Mucosa of gallbladder (tissue), 1 donor: ENCODE measurements at regions not wholly inside any gene's neighbourhood (a gene's known extent, or its start where the extent isn't known, plus 50 kb on each side); places are given as distances from the start of the nearest gene placed in this dataset.

Source experiments
- DNase-seq: peaks from one replicate; pipeline ENCODE4 v3.0.0-alpha.2; 2020; ENCODE audit warnings: low spot score
- donor health status: DM: no; HTN: no; CAD: no.

GRCh38 chr3:189557824-189558223 is 73.4 kb upstream of the TP63 start:
- DNase-seq: no peak

- DNase-seq: no peak
These were observed 69.9 kb upstream of the TP63 start for GRCh38 chr3:189561256-189561655.

DNA sequence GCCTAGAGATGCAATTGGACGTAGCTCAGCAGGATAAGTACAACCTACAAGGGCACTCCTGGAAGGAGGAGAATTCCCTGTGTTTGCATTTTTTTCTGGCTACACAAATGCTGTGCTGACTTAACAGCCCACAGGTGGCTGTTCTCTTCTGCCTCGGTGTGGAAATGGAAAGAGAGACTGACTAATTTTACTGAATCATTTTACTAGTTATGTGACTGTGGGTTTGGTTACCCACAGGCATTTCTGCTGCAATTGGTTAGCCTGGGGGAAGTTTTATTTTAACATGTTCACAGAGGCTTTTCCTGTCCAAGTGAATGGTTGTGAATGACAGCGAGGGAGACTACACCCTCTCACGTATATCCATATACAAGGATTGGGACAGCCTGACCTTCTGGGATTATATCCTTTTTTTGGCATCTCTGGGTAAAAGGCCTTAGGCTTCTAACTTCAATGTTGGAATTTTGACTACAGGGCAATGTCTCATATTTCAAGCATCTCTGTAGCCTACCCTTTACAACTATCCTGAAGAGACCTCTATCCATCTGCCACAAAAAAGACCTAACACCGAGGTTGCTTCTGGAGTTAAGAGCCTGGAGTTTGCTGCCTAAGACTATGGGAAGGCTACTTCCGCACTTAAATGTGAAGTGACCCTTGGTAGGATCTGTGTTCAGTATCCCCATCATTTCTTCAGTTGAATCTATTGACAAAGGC is 67.2 kb upstream of the TP63 start:
- no peak for DNase-seq

DNA sequence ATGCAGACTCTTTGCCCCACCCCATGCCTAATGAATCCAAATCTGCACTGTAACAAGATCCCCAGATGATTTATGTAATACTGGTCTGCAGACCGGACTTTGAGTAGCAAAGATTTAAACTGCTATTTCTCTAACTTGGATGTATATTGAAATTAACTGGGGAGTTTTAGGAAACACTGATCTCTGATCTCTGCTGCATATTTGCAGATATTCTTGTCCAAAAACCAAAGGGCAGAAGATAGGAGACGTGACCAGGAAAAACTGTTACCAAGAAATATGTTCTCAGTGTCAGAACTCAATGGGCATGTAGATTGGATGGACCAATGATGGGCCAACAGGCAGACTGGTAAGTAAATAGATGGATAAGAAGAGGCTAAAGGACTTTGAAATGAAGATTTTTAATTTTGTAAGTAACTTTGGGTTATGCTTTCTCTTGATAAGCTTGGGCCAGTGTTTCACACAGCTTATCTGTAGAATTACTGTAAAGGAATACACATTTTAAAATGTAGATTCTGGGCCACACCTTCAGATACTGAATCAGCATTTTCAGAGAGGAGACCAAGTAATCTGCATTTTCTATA is 64.5 kb upstream of the TP63 start:
- DNase-seq: no peak

- no peak for DNase-seq
These were observed 63.9 kb upstream of the TP63 start for GRCh38 chr3:189567322-189567721.

- DNase-seq: no peak
These were observed 63.3 kb upstream of the TP63 start for GRCh38 chr3:189567766-189568420.

DNA sequence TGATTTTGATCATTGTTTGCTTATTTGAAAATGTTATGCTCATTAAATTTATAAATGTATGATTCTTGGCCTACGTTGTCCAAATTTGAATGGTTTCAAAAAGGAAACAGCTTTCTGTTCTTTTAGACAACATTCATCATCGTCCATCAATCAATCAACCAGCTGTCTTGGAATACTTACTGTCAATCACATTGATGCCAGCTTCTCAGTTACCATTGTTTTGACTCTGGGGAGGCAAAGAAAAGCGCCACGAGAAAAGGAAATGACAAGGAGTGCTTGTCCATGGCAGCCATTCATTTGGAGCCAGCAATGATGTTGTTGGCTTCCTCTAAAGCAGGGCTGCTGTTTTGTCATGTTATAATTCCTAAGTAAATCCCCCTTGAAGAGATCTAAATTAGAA is 62.2 kb upstream of the TP63 start:
- DNase-seq: no peak

- no peak for DNase-seq
These were observed 61.7 kb upstream of the TP63 start for GRCh38 chr3:189569473-189569872.

DNA sequence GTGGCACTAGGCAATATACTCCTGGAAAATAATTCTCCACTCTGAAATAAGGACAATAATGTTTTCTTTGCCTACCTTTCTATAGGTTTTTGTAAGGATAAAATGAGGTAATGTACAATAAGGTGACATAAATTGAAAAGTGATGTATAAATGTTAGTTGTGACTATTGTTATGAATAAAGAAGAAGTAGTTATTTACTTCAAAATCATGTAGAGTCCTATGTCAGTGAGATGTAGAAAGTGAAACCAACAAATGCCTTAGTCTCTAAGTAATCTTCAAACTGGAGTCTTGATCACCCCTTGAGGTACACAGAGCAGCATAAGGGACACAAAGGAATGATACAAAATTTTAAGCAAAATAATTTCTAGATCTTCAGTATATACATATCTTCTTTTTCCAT is 60.3 kb upstream of the TP63 start:
- no peak for DNase-seq

- no peak for DNase-seq
These were observed 58.9 kb upstream of the TP63 start for GRCh38 chr3:189572249-189572648.

DNA sequence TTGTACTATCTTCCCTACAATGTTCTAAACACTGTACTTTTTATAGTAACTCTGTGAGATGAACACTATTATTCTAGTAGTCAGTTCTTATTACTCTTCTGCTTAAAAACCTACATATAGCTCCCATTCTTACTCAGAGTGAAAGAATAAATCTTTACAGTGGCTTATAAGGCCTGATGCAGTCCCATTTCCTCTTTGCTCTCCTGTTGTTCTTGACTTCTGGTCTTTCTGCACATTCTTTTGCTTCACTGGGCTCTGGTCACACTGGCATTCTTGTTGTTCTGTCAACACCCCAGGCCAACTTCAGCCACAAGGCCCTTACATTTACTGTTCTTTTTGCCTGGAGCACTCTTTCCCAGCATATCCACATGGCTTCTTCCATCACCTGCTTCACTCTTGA is 58.2 kb upstream of the TP63 start:
- no peak for DNase-seq

DNA sequence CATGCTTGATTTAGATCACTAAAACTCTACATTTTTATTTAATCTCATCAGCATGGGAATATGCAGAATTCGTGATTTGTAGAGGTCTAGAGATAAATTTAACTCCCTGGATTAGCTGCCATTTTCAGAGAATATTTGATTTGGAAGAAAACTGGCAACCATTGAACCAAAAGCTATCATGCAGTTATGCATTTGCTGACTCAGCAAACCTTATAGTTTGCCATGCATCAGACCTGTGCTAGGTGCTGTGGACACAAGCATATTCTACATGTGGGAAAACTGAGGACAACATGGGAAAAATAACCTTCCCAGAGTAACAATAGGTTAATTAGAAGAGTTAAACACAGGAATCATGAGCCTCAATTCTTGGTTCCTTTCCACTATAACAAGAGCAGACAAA is 54.7 kb upstream of the TP63 start:
- no peak for DNase-seq

DNA sequence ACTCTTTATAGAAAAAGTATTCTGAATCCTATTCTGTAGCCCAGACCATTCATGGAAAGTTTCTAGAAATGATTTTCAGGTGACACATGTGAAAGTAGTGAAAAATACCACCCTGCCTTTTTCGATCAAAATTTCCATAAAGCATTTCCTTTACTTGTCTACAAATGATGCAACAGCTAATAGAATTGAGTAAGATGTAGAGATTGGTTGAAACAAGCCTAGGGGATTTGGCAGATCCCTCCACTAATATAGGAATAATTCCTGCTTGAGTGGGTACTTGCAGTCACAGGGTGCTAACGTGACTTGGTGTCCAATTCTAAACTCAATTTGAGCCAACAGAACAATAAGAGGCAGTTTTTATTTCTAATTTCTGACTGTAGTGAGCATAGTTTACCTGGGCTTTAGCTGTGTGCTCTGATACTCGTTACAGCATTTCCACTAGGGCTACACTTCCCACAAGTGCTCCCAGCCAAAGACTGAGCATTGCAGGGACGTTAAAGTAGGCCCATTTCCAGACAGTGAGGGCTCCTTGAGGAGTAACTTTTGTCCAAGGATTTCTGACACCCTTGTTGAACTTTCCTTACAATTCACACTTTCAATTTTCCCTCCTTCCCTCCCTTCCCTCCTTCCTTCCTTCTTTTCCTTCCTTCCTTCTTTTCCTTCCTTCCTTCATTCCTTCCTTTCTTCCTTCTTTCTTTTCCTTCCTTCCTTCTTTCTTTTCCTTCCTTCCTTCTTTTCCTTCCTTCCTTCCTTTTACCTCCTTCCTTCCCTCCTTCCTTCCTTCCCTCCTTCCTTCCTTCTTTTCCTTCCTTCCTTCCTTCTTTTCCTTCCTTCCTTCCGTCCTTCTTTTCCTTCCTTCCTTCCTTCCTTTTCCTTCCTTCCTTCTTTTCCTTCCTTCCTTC is 53.9 kb upstream of the TP63 start:
- no peak for DNase-seq

DNA sequence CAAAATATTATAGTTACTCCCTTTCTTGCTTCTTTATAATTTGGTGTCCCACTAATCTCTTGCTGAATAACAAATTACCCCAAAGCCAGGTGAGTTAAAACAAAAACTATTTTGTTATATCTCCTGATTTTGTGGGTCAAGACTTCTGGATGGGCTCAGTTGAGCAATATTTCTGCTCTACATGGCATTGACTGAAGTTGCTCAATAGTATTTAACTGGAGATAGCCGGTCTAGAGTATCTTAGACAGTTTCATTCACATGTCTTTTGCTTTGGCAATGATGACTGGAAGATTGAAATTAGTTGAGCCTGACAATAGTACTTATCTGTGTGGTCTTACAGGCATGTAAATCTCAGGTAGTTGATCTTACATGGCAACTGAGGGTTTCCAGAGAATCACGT is 51.0 kb upstream of the TP63 start:
- DNase-seq: no peak
